Activated CD8-positive, alpha-beta memory T cell treated with anti-CD3 and anti-CD28 coated beads for 24 hours (primary cell): ENCODE measurements at regions not wholly inside any gene's neighbourhood (a gene's known extent, or its start where the extent isn't known, plus 50 kb on each side); places are given as distances from the start of the nearest gene placed in this dataset.
"Not testable (repeated sequence)": the region's sequence is repeated elsewhere in the genome, so short reads cannot be mapped to it uniquely, and the experiment has no call there.

Experiments
- DNase-seq: peaks from one replicate; pipeline ENCODE4 v3.0.0-alpha.2; 2020

- DNase-seq = no peak
Observed at GRCh38 chr18:39607034-39607433, 2041.4 kb upstream of the CELF4 start.

DNA sequence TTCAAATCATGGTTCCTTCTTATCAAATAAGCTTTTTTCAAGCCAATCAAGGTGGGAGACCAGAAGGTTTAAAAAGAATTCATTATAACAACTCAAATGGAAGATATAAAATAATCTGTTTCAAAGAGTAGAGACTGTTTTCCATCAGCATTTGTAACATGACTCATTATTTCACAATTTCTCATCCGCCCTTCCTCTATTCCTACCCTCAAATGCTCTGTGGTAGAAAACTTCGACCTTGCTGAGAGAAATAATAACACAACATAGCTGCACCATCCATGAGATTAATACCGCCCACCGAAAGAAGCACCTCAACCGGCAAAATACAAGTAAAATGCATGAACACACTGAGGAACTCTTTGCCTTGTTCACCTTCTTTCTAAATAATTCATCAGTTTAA, 2039.2 kb upstream of the CELF4 start:
- no peak for DNase-seq

DNA sequence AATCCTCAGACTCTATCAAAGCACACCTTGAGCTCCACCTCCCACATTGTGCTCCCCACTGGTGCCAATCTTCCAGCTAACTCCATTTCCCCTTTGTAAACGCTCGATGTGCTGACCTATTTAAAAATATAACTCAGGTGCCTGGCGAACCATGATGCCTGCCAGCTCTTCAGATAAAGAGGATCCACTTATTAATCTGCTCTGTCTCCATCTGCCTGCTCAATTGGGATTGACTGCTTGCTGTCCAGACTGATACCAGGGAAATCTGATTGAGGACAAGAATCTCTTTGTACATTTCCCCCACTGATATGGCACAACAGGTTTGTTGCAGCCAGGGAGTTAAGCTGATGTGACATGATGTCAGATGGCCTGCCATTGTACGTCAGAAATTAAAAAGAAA, 2036.5 kb upstream of the CELF4 start:
- DNase-seq = no peak

GRCh38 chr18:39600894-39601293, 2035.3 kb upstream of the CELF4 start:
- no peak for DNase-seq

DNA sequence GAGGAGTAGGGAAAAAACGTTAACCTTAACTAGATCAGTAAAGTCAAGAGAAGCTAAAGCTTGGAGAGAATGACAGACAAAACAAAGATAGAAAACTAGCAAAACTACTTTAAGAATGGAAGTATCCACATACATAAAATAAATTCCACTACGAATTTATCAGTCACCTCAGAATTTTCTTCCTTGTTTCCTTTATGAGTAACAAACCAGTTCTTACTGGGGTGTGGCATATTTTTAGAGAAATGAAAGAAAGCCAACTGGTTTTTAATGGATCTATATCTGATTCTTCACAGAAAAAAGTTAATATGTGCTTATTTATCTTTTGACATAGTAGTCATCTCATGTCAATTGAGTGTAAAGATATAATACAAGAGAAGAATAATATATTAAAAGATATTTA, 2033.7 kb upstream of the CELF4 start:
- no peak for DNase-seq

DNA sequence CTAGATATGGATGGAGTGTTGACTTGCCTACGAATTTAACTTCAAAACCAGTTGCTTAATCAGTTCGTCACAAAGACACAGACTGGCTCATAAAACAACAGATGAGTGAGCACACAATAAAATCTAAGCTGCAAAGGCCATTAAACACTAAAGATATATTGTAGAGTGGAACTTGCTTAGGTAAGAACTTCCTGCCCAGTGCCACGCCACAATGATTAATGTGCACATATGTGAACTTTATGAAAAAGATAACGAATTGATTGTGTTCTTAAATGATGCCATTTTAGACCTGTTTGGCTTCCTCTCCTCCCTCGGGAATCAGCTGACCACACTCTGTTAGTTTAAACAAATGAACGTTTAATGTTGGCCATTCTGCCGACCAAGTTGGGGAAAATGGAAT, 2031.3 kb upstream of the CELF4 start:
- no peak for DNase-seq

DNA sequence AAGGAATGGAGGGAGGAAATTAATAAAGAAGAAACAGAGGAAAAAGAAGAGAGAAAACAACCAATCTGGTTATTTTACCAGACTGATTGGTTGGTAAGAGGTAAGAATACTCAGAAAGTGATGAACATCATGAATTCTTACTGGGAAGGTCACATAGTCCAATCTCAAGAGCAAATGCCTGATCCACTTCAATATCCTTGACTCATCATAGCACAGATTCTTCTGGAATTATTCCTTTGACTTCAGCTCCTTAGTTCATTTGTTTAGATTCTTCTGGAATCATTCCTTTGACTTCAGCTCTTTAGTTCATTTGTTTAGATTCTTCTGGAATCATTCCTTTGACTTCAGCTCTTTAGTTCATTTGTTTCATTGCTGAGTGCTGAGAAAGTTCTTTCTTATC, 2030.6 kb upstream of the CELF4 start:
- no peak for DNase-seq

- DNase-seq = no peak
Observed at GRCh38 chr18:39594206-39594605, 2028.6 kb upstream of the CELF4 start.

DNA sequence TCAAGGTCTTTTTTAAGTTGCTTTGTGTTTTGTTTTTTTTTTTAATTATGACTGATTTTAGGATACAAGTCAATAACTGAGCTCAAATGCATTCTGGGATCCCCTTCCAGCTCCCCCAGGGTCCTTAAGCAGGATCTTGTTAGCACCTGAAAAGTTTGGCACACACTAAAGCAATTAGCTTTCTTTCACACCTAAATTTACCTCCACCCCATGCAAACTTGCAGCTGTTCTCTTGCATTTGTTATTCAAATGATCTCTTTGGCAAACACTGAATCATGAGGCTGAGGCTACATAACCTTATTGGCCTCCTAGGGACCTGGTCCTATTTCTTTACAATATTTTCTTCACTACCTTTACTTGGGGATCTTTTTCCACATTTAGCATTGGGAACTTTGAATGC, 2026.1 kb upstream of the CELF4 start:
- DNase-seq = no peak

- DNase-seq = no peak
Observed at GRCh38 chr18:39589496-39589895, 2023.9 kb upstream of the CELF4 start.

DNA sequence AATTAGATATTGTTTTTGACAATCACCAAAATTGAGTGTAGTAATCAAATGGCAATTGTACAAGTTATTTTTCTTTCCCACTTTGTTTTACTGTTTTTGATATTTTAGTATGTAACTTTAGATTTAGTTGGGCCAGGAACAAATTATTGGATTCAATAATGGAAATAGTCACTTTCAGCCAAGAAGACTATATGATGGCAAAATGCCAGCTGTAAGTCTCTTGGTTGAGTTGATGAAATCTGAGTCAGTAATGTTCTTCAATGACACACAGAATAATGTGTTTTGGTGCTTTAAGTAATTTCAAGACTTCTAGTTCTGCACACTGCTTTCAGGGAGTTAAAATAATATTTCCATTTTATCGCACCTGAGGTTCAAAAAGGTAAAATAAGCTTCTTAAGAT, 2022.0 kb upstream of the CELF4 start:
- no peak for DNase-seq

GRCh38 chr18:39586741-39587140, 2021.1 kb upstream of the CELF4 start:
- no peak for DNase-seq

- DNase-seq = no peak
Observed at GRCh38 chr18:39574897-39575296, 2009.3 kb upstream of the CELF4 start.

DNA sequence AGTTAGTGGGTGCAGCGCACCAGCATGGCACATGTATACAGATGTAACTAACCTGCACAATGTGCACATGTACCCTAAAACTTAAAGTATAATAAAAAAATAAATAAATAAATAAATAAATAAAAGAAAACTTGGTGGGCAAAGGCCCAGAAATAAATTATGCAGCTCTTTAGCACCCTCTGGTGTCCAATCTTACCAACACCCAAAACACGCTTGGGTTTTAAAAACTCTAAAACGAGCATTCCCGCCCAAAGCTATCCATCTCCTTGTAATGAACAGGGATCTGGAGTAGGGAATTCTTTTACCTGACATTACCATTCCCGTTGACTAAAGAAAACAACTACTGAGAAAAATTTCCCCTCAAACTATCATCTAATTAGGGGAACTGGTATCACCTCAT, 2005.9 kb upstream of the CELF4 start:
- no peak for DNase-seq

GRCh38 chr18:39565551-39566230, 2000.1 kb upstream of the CELF4 start:
- DNase-seq = not testable (repeated sequence)

GRCh38 chr18:39564716-39565115, 1999.1 kb upstream of the CELF4 start:
- DNase-seq = no peak

DNA sequence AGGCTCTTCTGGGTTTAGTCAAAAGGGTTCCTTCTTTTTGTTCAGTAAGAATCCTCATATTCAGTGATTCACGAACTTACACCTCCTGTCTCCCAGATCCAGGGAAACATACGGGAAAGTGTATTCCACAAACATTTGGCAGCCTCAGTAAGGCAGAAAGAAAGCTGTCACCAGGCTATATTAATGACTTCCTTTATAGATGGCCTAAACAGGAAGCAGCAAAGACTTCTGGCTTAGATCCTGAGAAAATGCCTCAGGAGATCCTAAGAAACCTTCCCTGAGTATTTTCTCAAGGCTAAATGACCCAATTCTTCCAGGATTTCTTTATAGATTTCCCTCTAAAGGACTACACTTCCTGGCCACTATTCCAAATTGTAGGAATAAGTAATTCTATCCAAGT, 1995.5 kb upstream of the CELF4 start:
- no peak for DNase-seq

- DNase-seq = no peak
Observed at GRCh38 chr18:39558658-39559057, 1993.1 kb upstream of the CELF4 start.

- no peak for DNase-seq
Observed at GRCh38 chr18:39555496-39555895, 1989.9 kb upstream of the CELF4 start.

- DNase-seq = no peak
Observed at GRCh38 chr18:39550701-39551100, 1985.1 kb upstream of the CELF4 start.

- DNase-seq = no peak
Observed at GRCh38 chr18:39549144-39549543, 1983.5 kb upstream of the CELF4 start.

DNA sequence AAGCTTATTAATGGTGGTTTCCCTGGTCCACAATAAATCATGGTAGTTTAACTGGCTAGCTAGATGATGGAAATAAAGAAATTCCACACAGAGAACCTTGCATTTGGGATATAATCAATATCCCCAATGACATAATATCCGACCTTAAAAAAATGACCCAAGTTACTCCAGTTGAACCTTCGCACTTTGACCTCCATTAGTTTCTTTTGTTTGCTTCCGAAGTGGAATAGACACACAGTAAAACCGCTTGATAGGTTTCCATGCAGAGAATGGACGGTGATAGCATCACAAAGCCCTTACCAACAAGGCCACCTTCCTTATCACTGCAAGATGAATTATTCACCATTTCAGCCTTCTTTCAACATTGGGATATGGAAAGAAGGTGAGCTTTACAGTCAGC, 1966.1 kb upstream of the CELF4 start:
- no peak for DNase-seq

DNA sequence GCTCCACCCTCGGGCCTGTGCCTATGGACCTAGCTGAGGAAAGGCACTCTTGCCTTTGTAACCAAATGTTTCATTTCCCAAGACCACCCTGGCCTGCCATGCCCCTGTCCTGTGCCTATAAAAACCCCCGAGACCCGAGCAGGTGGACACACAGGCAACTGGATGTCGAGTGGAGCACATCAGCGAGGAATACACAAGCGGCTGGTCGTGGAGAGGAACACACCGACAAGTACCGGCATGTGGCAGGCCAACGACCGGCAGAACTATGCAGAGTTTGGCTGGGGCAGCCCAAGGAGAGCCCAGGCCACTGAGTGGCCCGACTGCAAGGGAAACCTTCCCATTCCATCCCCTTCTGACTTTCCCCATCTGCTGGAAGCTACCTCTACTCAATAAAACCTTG, 1963.8 kb upstream of the CELF4 start:
- no peak for DNase-seq

DNA sequence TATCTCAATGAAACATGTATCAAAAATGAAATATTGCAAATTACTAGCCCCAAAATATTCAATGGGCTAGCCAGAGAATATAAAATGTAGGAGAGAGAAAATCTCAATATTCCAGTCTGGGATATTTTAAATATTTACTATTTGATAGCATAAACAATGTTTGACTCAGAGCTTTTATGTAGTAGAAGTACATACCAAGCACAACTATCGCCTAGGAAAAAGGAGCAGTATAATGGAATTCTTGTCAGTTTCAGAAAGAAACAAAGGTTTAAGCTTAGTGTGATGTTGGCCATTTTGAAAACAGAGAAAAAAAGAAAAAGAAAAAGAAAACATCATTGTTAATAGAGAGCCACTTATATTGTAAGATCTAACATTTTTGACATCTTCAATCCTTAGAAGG, 1961.9 kb upstream of the CELF4 start:
- DNase-seq = no peak

DNA sequence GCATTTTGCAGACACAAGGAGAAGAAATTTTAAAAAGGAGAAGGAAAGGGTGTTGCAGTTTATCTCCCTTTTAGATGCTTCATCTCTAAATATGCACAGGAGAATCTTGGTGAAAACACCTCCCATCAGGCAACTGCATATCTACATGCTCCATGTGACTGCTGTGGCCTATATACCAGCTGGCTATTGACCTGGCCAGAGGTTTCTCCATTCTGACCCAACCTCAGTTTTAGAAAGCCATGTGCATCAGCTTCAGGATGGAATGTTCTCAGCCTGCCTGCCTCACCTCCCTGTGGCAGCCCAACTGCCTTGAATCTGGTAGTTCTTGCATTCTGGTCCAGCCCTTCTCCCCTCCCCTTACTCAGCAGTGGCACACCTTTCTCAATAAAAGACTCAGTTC, 1958.8 kb upstream of the CELF4 start:
- DNase-seq = no peak

GRCh38 chr18:39523281-39523680, 1957.7 kb upstream of the CELF4 start:
- no peak for DNase-seq
